Epidermal melanocyte (primary cell): ENCODE measurements at regions not wholly inside any gene's neighbourhood (a gene's known extent, or its start where the extent isn't known, plus 50 kb on each side); places are given as distances from the start of the nearest gene placed in this dataset.
A peak's percentile ranks its signal among the peaks of the same experiment; 100 is the strongest.

Experiments
- DNase-seq: peaks from one replicate; pipeline ENCODE4 v3.0.0; 2011; ENCODE audit warnings: low spot score; ENCODE audit not compliant: insufficient read length

GRCh38 chr2:226135861-226136548 is 663.6 kb downstream of the IRS1 start:
- DNase-seq, result no peak

GRCh38 chr2:226132323-226133215 is 667.1 kb downstream of the IRS1 start:
- DNase-seq, result no peak

GRCh38 chr2:226131299-226131784 is 668.3 kb downstream of the IRS1 start:
- no peak for DNase-seq

- DNase-seq, result no peak
These were observed 669.4 kb downstream of the IRS1 start for GRCh38 chr2:226130192-226130591.

- DNase-seq, result no peak
These were observed 671.9 kb downstream of the IRS1 start for GRCh38 chr2:226127682-226128081.

- DNase-seq, result no peak
These were observed 673.5 kb downstream of the IRS1 start for GRCh38 chr2:226126104-226126503.

- no peak for DNase-seq
These were observed 674.3 kb downstream of the IRS1 start for GRCh38 chr2:226125176-226125883.

GRCh38 chr2:226124548-226125011 is 675.0 kb downstream of the IRS1 start:
- DNase-seq, result no peak

GRCh38 chr2:226123300-226123699 is 676.3 kb downstream of the IRS1 start:
- DNase-seq, result no peak

- DNase-seq, result no peak
These were observed 677.6 kb downstream of the IRS1 start for GRCh38 chr2:226122041-226122440.

GRCh38 chr2:226121046-226121738 is 678.4 kb downstream of the IRS1 start:
- DNase-seq, result no peak

GRCh38 chr2:226118471-226119429 is 680.9 kb downstream of the IRS1 start:
- peak; percentile 17 for DNase-seq

GRCh38 chr2:226117510-226118065 is 682.0 kb downstream of the IRS1 start:
- no peak for DNase-seq

- no peak for DNase-seq
These were observed 683.3 kb downstream of the IRS1 start for GRCh38 chr2:226116346-226116745.

- no peak for DNase-seq
These were observed 683.8 kb downstream of the IRS1 start for GRCh38 chr2:226115832-226116200.

- DNase-seq, result no peak
These were observed 684.4 kb downstream of the IRS1 start for GRCh38 chr2:226115102-226115831.

GRCh38 chr2:226114436-226114835 is 685.2 kb downstream of the IRS1 start:
- DNase-seq, result no peak

GRCh38 chr2:226098861-226099745 is 699.6 kb downstream of the NYAP2 start:
- no peak for DNase-seq
